NCI-H510A treated with DMSO at 0.1 percent for 48 hours (cell line): ENCODE measurements at regions not wholly inside any gene's neighbourhood (a gene's known extent, or its start where the extent isn't known, plus 50 kb on each side); places are given as distances from the start of the nearest gene placed in this dataset.
"Not testable (repeated sequence)": the region's sequence is repeated elsewhere in the genome, so short reads cannot be mapped to it uniquely, and the experiment has no call there.

Experiments
- DNase-seq: peaks from one replicate; lab custom pipeline; 2025; lab: John Stamatoyannopoulos, UW

DNA sequence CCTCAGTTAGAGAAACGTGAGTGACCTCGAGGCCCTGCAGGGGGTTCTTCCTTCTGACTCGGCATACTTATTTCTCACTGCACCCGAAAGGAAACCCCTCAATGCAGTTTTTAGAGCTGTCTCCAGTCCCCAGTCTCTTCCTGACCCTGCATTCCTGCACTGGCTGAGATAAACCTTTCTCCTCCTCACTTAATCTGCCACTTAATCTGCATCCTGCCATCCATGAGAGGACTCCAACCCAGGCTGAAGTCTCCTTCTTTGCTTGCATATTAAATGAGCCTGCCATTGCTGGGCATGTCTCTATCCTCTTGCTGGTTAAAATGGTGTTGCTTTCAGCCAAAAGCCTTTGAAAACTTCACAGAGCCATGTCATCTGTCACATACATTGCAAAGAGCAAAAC is 125.6 kb upstream of the GATA6 start:
- no peak for DNase-seq

GRCh38 chr18:22044474-22045220 is 124.7 kb upstream of the GATA6 start:
- DNase-seq, result no peak

GRCh38 chr18:22045221-22045918 is 124.0 kb upstream of the GATA6 start:
- no peak for DNase-seq

DNA sequence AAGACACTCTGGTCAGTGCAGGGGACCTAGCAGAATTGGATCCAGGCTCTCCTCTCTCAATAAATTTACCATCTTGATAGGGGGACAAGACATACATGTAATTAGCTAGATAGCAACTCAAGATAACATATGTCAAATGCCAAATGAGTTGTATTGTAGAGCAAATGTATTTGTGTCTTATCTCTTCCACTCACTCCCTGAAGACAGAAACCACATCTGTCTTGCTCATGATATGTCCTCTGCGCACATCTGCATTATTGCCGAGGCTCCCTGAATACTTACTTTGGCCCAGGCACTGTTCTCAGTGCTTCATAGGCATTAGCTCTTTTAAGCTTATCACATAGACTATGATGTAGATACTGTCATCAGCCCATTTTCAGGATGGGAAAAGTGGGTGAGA is 122.9 kb upstream of the GATA6 start:
- no peak for DNase-seq

GRCh38 chr18:22047485-22047884 is 121.9 kb upstream of the GATA6 start:
- DNase-seq, result no peak

DNA sequence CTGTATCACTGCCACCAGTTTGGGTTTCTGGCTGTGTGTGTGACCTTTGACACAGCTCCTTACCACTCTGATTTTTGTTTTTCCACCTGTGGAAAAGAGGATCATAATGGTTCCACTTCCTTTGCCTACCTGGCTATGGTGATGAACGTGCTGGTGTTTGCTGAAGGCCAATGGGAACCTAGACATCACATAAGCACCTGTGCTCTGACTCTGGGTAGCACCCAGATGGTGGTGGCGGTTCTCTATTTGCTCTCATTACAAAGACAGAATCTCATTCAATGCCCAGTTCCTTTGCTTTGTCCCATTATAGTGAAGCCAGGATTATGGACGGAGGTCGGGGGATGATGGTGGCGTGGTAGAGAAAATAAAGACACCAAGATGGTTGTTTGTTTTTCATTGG is 121.2 kb upstream of the GATA6 start:
- DNase-seq, result no peak

GRCh38 chr18:22048932-22049615 is 120.3 kb upstream of the GATA6 start:
- DNase-seq, result no peak

GRCh38 chr18:22052405-22053105 is 116.8 kb upstream of the GATA6 start:
- DNase-seq, result no peak

GRCh38 chr18:22055466-22056238 is 113.7 kb upstream of the GATA6 start:
- no peak for DNase-seq

DNA sequence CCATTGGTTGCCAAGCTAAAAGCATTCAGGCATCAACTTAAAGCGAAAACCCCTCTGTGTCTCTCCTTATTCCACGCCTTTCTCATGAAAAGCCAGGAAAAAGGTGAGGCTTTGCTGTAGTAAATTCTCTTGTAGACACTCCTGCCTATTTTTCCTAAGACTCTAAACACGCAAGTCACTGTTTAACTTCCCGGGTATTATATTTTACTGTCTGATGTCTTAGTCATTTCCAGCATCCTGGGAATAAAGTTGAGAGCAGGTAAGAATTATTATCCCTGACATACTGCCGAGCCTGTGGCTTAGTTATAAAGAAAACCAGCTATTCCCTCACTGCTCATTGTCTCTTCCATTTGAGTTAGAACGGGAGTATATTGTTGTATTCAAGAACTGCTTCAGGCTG is 112.4 kb upstream of the GATA6 start:
- no peak for DNase-seq

- no peak for DNase-seq
Observed at GRCh38 chr18:22057908-22058527, 111.4 kb upstream of the GATA6 start.

- no peak for DNase-seq
Observed at GRCh38 chr18:22060361-22060760, 109.0 kb upstream of the GATA6 start.

DNA sequence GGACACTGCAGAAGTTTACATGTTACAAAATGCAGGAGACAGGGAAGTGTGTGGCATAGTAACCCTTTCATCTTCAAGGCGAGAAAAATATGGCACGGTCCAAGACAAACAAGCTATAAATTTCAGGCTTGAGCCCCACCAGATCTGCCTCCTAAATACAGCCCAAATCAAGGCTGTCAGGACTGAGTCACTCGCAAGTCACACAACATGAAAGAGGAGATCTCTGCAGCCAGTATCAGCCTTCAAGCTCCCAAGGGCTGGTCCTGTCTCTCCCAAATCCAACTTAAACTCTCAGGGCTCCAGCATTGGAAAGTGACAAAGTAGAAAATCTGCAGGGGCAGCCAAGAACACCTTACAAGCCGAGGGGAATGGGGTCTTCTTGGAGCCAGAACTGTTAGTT is 106.3 kb upstream of the GATA6 start:
- DNase-seq, result no peak

GRCh38 chr18:22063672-22064071 is 105.7 kb upstream of the GATA6 start:
- no peak for DNase-seq

GRCh38 chr18:22064581-22064980 is 104.8 kb upstream of the GATA6 start:
- DNase-seq, result no peak

- DNase-seq, result no peak
Observed at GRCh38 chr18:22065311-22065710, 104.1 kb upstream of the GATA6 start.

DNA sequence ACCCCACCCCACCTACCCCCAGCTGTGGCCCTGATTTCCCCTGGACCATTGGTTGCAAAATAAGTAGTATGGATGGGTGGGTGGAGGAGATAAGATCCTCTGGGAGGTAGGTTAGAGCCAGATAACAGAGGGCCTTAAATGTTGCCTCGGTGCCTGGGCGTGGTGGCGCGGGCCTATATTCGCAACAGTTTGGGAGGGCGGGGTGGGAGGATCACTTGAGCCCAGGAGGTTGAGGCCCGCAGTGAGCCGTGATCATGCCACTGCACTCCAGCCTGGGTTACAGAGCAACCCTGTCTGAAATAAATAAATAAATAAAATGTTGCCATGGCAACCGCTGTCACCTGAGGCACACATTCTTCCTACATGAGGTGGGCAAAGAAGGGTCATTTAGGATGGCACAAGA is 103.3 kb upstream of the GATA6 start:
- DNase-seq, result no peak

DNA sequence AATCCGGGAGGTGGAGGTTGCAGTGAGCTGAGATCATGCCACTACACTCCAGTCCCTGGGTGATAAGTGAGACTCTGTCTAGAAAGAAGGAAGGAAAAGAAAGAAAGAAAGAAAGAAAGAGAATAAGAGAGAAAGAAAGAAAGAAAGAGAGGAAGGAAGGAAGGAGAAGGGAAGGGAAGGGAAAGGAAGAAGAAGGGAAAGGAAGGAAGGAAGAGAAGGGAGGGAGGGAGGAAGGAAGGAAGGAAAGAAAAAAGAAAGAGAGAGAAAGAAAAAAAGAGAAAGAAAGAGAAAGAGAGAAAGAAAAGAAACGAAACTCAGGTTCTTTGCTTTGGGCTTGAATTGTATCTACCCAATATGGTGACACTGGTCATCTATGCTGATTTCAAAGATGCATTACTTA is 102.3 kb upstream of the GATA6 start:
- no peak for DNase-seq

- no peak for DNase-seq
Observed at GRCh38 chr18:22067682-22068081, 101.7 kb upstream of the GATA6 start.

GRCh38 chr18:22068784-22069183 is 100.6 kb upstream of the GATA6 start:
- not testable (repeated sequence) for DNase-seq

DNA sequence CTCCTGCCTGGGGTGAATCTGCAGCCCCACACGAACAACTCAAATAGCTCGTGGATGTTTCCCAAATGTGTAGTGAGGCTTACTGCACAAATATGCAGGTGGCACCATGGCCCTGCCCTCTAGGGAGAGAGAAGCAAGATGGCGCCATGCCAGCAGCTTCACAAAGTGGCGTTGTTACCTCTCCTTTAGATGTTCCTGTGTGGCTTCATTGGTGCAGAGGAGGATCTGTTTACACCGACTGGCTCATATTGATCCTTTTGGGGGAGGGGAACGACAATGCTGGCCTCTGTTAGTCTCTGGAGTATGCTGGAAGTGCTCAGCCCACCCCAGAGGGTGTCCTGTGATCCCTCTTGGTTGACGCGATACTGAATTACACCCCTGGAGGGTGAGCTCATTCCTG is 99.5 kb upstream of the GATA6 start:
- DNase-seq, result no peak
